ENCODE measurements at regions not wholly inside any gene's neighbourhood (a gene's known extent, or its start where the extent isn't known, plus 50 kb on each side); places are given as distances from the start of the nearest gene placed in this dataset.

- DNase-seq (ENCODE audit: low read depth): no peak
- TF ChIP-seq CTCF (conservative IDR thresholded peaks at IDR 0.05; ENCODE audit: low read depth, low read length): no peak
- no peak overlapping the region for H3K4me3 ChIP-seq (ENCODE audit: low read depth, low read length)
Measured at GRCh38 chr1:209457401-209458125, 126.0 kb upstream of the CAMK1G start.

GRCh38 chr1:209458921-209459320 is 124.6 kb upstream of the CAMK1G start:
- no peak for DNase-seq (ENCODE audit: low read depth)

GRCh38 chr1:209461168-209461567 is 122.3 kb upstream of the CAMK1G start:
- H3K4me3 ChIP-seq (ENCODE audit: low read depth, low read length): no peak overlapping the region
- no peak for TF ChIP-seq CTCF (conservative IDR thresholded peaks at IDR 0.05; ENCODE audit: low read depth, low read length)
- DNase-seq (ENCODE audit: low read depth): no peak

More at GRCh38 chr1:209458921-209459320, 124.6 kb upstream of the CAMK1G start:
- TF ChIP-seq CTCF (conservative IDR thresholded peaks at IDR 0.05; ENCODE audit: low read depth, low read length): no peak
- no peak overlapping the region for H3K4me3 ChIP-seq (ENCODE audit: low read depth, low read length)

GRCh38 chr1:209462433-209462832 is 121.1 kb upstream of the CAMK1G start:
- no peak for DNase-seq (ENCODE audit: low read depth)
- no peak overlapping the region for H3K4me3 ChIP-seq (ENCODE audit: low read depth, low read length)
- no peak for TF ChIP-seq CTCF (conservative IDR thresholded peaks at IDR 0.05; ENCODE audit: low read depth, low read length)

GRCh38 chr1:209463441-209463840 is 120.1 kb upstream of the CAMK1G start:
- H3K4me3 ChIP-seq (ENCODE audit: low read depth, low read length): no peak overlapping the region
- TF ChIP-seq CTCF (conservative IDR thresholded peaks at IDR 0.05; ENCODE audit: low read depth, low read length): no peak
- DNase-seq (ENCODE audit: low read depth): no peak

- no peak overlapping the region for H3K4me3 ChIP-seq (ENCODE audit: low read depth, low read length)
- DNase-seq (ENCODE audit: low read depth): no peak
- no peak for TF ChIP-seq CTCF (conservative IDR thresholded peaks at IDR 0.05; ENCODE audit: low read depth, low read length)
Measured at GRCh38 chr1:209473025-209473424, 110.5 kb upstream of the CAMK1G start.

GRCh38 chr1:209480345-209480744 is 103.2 kb upstream of the CAMK1G start:
- no peak for DNase-seq (ENCODE audit: low read depth)
- H3K4me3 ChIP-seq (ENCODE audit: low read depth, low read length): no peak overlapping the region
- no peak for TF ChIP-seq CTCF (conservative IDR thresholded peaks at IDR 0.05; ENCODE audit: low read depth, low read length)
